HG03457 (cell line): ENCODE measurements at regions not wholly inside any gene's neighbourhood (a gene's known extent, or its start where the extent isn't known, plus 50 kb on each side); places are given as distances from the start of the nearest gene placed in this dataset.

ENCODE experiments used
- ATAC-seq: cut with Tn5 transposase; IDR thresholded peaks from one replicate; pipeline ENCODE4 v1.9.1; 2021; ENCODE audit warnings: moderate number of reproducible peaks; ENCODE audit not compliant: unreplicated experiment

- no peak for ATAC-seq
Observed at GRCh38 chr13:34294483-34295129, 476.7 kb downstream of the RFC3 start.

DNA sequence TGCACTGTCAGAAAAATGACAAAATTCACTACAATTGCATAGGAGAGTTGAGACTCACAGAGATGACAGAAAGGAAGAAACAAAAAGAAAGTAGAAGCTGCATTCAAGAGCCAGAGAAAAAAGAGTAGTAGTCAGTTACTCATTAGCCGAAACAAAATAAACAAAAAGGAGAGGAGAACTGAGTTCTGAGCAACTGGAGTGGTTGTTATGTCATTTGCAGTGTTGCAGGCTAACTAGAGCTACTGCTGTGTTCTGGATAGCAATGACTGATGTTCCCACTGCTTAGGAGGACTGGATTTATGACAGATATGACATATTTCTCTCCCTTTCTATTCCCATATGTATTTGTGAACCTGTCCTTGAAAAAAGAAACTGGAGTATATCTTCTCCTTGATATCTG, 482.6 kb downstream of the RFC3 start:
- no peak for ATAC-seq

GRCh38 chr13:34302596-34302995, 484.6 kb downstream of the RFC3 start:
- ATAC-seq, result no peak

- ATAC-seq, result no peak
Observed at GRCh38 chr13:34303346-34303745, 485.4 kb downstream of the RFC3 start.

DNA sequence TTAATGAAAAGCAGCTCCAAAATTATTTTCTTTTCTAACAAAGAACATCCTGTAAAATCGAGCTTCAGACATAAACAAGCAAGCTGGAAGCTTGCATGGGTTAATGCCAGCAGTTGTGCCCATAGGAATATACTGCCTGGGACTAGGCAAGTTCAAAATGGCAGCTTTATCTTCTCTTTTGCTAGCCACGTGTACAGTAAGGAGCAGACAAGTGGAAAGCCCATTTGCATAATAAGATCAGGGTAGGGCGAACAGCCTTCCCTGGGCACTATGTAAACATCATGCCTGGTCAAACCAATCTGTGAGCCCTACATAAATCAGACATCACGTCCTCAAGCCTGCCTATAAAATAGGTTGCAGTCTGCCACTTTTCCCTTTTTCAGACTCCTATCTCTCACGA, 489.7 kb downstream of the RFC3 start:
- no peak for ATAC-seq

GRCh38 chr13:34308725-34309124, 490.8 kb downstream of the RFC3 start:
- ATAC-seq, result no peak

- ATAC-seq, result no peak
Observed at GRCh38 chr13:34310539-34310938, 492.6 kb downstream of the RFC3 start.

- no peak for ATAC-seq
Observed at GRCh38 chr13:34311251-34311650, 493.3 kb downstream of the RFC3 start.

- no peak for ATAC-seq
Observed at GRCh38 chr13:34312578-34312977, 494.6 kb downstream of the RFC3 start.

DNA sequence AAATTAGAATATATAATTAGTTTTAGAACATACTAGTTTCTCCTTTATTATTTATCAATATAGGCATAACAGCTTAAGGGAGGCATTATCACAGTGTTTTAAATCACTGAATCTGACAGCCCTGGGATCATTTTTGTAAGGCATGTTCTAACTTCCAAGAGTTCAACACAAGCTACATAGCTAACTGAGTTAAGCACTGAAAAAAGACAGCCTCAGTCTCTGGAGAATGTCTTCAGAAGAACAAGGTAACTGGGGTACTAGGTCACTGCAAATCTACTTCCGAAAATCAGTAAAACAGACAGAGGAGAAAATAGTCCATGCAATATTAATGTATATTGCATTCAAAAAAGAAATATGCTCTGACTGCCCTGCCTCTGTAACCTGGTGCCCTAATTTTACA, 502.1 kb downstream of the RFC3 start:
- no peak for ATAC-seq

GRCh38 chr13:34322014-34322742, 504.2 kb downstream of the RFC3 start:
- no peak for ATAC-seq

GRCh38 chr13:34322743-34323074, 504.8 kb downstream of the RFC3 start:
- no peak for ATAC-seq

GRCh38 chr13:34335014-34336007, 517.4 kb downstream of the RFC3 start:
- no peak for ATAC-seq

GRCh38 chr13:34338102-34338501, 520.2 kb downstream of the RFC3 start:
- ATAC-seq, result no peak

- ATAC-seq, result no peak
Observed at GRCh38 chr13:34340534-34340933, 522.6 kb downstream of the RFC3 start.

DNA sequence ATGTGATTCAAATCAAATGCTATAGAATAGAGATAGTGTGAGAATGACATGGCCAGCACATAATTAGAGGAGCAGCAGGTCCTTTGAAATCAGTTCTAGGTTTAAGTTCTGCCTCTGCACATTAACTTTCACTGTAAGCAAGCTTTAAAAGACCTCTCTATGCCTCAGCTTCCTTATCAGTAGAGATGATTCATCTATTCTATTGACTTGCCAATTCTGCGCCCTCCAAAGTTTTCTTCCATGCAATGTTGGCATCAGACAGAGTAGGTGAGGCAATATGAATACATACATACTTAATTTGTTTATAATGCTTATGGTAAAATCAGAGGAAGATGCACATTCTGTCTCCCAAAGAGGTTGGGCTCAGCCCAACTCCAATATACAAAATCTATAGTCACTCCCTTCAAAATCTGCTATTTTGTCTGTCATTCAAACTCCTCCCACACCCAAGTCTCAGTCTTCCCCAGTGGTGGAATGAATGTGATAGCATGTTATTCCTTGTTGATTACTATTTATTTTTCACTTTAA, 525.5 kb downstream of the RFC3 start:
- no peak for ATAC-seq

- ATAC-seq, result no peak
Observed at GRCh38 chr13:34344816-34345215, 526.9 kb downstream of the RFC3 start.

GRCh38 chr13:34345258-34345965, 527.5 kb downstream of the RFC3 start:
- ATAC-seq, result no peak

DNA sequence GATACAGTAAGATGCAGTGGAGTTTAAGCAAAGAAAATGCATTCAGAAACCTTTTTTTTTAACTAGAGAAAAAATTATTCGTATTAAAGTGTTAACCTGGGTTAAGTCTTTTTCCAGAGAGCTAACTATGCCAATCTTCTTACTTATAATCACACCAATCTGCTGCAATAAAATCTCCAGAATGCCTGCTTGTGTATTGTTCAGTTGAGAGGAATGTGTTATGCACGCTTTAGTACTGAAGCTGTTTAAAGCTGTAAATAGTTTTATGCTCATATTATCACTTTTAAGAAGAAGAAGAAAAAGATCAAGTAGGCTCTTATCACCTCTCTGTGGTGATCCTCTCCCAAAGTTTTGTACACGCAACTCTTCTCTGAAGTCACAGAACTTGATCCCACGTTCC, 528.7 kb downstream of the RFC3 start:
- no peak for ATAC-seq

DNA sequence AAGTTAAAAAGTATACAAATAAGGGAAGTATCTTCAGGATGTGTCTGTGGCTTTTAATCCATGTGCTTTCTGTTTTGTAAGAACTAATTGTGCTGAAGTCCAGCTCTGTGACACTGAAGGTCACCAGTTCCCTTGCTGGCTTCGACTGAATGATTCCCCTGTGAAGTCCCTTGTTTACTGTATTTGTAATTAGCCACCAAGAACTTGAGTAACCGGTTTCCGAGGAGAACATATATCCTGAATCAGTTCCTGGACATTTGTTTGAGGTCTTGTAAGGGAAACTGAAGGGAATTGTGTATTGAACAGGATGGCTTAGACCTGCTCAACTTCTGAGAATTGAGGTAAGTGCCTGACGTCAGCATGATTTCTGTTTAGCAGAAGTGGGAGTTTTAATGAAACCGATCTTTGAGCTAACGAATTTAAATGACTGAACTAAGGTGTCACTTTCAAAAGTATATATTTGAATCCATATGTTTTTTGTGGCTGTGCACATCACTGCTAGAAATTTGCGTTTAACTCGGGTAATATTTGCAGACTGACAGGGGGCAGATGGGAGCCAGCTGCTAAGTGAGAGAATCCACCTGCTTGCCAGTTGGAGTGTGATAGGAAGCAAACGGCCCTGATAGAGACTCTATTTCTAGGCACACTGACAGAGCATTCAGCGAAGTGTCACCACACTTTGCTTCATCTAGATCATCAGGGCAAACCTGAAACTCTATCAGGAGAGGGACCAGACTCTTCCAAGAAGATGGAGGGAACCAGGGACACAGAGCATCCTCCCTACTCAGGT, 530.0 kb downstream of the RFC3 start:
- no peak for ATAC-seq
